ENCODE measurements at regions not wholly inside any gene's neighbourhood (a gene's known extent, or its start where the extent isn't known, plus 50 kb on each side); places are given as distances from the start of the nearest gene placed in this dataset.
"Not testable (repeated sequence)": the region's sequence is repeated elsewhere in the genome, so short reads cannot be mapped to it uniquely, and the experiment has no call there.

DNA sequence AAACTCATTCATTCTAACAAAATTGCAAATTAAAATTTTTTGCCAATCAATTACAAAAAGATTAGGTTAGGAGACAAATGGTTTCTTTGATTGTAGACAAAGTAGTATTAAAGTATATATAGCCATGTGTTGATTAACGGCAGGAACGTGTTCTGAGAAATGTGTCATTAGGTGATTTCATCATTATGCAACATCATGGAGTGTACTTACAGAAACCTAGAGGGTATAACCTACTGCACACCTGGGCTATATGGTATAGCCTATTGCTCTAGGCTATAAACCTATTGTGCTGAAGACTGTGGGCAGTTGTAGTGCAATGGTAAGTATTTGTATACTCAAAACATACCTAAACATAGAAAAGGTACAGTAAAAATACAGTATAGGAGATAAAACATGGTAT lies 906.8 kb upstream of the SPRY2 start:
- Histone ChIP-seq H3K9me3 (ENCODE audit: control insufficient read depth, insufficient read depth, low read length) (no peaks in the 10 kb centered on the region), H3K4me1 (ENCODE audit: control insufficient read depth, insufficient read depth, low read length) (no peaks in the 10 kb centered on the region), H3K27me3 (ENCODE audit: control insufficient read depth, insufficient read depth, low read length) (no peaks in the 10 kb centered on the region), H3K9ac (ENCODE audit: low read depth, low read length) (no peak overlapping the region), H3K36me3 (ENCODE audit: control insufficient read depth, insufficient read depth, low read length) (no peaks in the 10 kb centered on the region), H3K4me3 (ENCODE audit: low read depth, low read length) (no peak overlapping the region)

DNA sequence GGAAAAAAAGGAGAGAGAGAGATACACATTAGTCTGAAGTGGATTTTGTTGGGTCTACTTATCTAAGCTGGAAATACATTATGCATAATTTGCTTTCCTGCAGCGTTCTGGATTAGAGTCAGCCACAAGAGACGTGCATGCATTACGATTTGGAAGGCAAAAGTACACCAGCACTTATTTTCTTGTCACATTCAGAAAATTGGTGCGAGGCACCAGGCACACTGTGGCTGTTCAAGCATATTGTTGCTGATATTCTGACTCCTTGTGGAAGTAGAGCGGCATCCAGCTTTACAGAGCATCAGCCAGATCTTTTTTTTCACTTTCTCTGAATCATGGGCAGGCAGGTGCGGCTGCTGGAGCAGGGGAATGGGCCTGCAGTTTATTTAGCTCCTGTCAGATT lies 905.6 kb upstream of the SPRY2 start:
- Histone ChIP-seq H3K9ac (ENCODE audit: low read depth, low read length) (no peak overlapping the region), H3K4me1 (ENCODE audit: control insufficient read depth, insufficient read depth, low read length) (no peaks in the 10 kb centered on the region), H3K4me3 (ENCODE audit: low read depth, low read length) (no peak overlapping the region), H3K27me3 (ENCODE audit: control insufficient read depth, insufficient read depth, low read length) (no peaks in the 10 kb centered on the region), H3K9me3 (ENCODE audit: control insufficient read depth, insufficient read depth, low read length) (no peaks in the 10 kb centered on the region), H3K36me3 (ENCODE audit: control insufficient read depth, insufficient read depth, low read length) (no peaks in the 10 kb centered on the region)

DNA sequence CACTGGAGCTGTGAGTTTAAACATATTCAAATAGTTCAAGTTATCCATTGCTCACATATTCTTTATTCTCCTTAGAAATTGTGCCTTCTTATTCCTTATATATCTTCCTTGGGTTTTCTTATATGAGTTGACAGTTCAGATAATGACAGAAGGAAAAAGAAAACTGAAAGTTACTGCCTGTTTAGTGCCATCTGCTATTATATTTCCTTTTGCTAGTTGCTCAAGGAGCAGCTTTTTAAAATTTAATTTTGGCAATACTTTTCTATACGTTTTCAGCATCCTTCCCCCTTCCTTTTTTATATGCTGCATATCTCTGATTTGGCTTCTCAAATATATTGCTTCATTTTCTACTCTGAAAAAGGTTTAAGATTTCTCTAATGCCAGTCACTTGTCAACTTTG lies 903.1 kb upstream of the SPRY2 start:
- Histone ChIP-seq H3K4me3 (ENCODE audit: low read depth, low read length) (no peak overlapping the region), H3K4me1 (ENCODE audit: control insufficient read depth, insufficient read depth, low read length) (no peaks in the 10 kb centered on the region), H3K9me3 (ENCODE audit: control insufficient read depth, insufficient read depth, low read length) (no peaks in the 10 kb centered on the region), H3K36me3 (ENCODE audit: control insufficient read depth, insufficient read depth, low read length) (no peaks in the 10 kb centered on the region), H3K9ac (ENCODE audit: low read depth, low read length) (no peak overlapping the region), H3K27me3 (ENCODE audit: control insufficient read depth, insufficient read depth, low read length) (no peaks in the 10 kb centered on the region)

DNA sequence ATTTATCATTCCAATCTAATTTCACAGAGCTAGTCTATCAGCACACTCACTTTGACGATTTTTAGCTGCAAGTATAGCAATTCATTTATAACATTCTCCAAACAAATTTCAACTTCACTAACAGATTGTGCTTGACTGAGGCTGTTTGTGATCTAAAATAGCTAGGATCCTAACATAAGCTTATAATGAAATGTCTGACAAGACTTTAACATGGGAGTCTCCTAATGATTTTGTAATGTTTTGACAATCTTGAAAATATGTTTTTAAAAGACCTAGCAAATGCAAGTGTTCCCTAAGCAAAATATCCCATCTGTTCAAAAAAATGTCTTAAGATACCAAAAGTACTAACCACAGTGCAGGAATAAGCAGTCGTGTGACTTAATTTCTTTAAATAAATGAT lies 889.5 kb upstream of the SPRY2 start:
- H3K36me3 ChIP-seq (ENCODE audit: control insufficient read depth, insufficient read depth, low read length), result no peaks in the 10 kb centered on the region
- H3K9ac ChIP-seq (ENCODE audit: low read depth, low read length), result no peak overlapping the region
- no peak overlapping the region for H3K4me3 ChIP-seq (ENCODE audit: low read depth, low read length)
- H3K27me3 ChIP-seq (ENCODE audit: control insufficient read depth, insufficient read depth, low read length), result no peaks in the 10 kb centered on the region
- no peaks in the 10 kb centered on the region for H3K9me3 ChIP-seq (ENCODE audit: control insufficient read depth, insufficient read depth, low read length)
- no peaks in the 10 kb centered on the region for H3K4me1 ChIP-seq (ENCODE audit: control insufficient read depth, insufficient read depth, low read length)

DNA sequence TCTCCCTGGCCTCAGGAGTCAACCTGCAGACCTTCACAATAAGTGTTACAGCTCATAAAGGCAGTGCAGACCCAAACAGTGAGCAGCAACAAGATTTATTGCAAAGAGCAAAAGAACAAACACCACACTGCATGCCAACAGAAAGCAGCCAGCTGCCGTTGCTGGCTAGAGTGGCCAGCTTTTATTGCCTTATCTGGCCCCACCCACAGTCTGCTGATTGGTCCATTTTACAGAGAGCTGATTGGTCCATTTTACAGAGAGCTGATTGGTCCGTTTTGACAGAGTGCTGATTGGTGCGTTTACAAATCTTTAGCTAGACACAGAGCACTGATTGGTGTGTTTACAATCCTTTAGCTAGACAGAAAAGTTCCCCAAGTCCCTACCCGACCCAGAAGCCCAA lies 885.9 kb upstream of the SPRY2 start:
- not testable (repeated sequence) for H3K9me3 ChIP-seq (ENCODE audit: control insufficient read depth, insufficient read depth, low read length); H3K27me3 ChIP-seq (ENCODE audit: control insufficient read depth, insufficient read depth, low read length); H3K4me1 ChIP-seq (ENCODE audit: control insufficient read depth, insufficient read depth, low read length); H3K9ac ChIP-seq (ENCODE audit: low read depth, low read length); H3K36me3 ChIP-seq (ENCODE audit: control insufficient read depth, insufficient read depth, low read length); H3K4me3 ChIP-seq (ENCODE audit: low read depth, low read length)

DNA sequence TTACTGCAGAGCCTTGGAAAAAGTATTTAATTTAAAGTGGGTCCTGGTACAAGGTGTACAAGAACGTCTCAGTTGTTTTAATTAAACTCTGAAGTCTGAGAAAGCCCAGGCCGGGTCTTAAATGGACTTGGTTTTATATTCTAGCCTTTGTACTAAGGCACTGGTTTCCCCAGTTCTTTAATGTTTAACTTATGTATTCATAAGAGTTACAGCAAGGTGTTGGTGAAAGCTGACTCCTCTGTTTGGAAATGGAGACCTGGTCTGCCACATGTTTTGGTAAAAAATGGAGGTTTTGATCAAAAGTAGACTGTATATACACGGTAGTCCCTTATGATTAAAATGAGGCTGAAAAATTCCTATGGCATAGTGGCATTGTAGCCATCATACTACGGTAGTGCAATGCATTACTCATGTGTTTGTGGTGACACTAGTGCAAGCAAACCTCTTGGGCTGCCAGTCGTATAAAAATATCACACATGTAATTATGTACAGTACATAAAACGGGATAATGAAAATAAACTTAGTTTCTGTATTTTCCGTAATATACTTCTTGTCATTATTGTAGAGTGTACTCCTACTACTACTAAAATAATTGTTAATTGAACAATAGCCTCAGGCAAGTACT lies 883.4 kb upstream of the SPRY2 start:
- no peaks in the 10 kb centered on the region for H3K9me3 ChIP-seq (ENCODE audit: control insufficient read depth, insufficient read depth, low read length)
- no peaks in the 10 kb centered on the region for H3K4me1 ChIP-seq (ENCODE audit: control insufficient read depth, insufficient read depth, low read length)
- H3K4me3 ChIP-seq (ENCODE audit: low read depth, low read length), result no peak overlapping the region
- H3K36me3 ChIP-seq (ENCODE audit: control insufficient read depth, insufficient read depth, low read length), result no peaks in the 10 kb centered on the region
- H3K27me3 ChIP-seq (ENCODE audit: control insufficient read depth, insufficient read depth, low read length), result no peaks in the 10 kb centered on the region
- H3K9ac ChIP-seq (ENCODE audit: low read depth, low read length), result no peak overlapping the region

DNA sequence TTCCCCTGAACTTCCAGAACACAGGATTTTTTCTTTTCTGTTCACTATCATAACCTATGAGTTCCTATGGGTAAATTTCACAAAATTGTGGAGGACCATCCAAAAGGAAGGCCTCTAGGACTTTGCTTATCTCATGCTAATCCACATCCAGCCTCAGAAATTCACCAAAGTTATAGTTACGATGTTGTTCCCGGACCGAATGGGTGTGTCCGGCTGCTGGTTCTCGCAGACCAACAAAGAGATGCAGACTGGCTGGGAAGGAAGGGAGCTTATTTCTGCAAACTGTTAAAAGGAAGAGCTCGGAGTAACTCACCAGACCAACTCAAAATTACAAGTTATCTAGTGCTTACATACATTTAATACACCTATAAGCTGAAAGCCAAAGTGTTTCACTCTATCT lies 882.9 kb upstream of the SPRY2 start:
- no peaks in the 10 kb centered on the region for H3K9me3 ChIP-seq (ENCODE audit: control insufficient read depth, insufficient read depth, low read length)
- no peak overlapping the region for H3K4me3 ChIP-seq (ENCODE audit: low read depth, low read length)
- no peak overlapping the region for H3K9ac ChIP-seq (ENCODE audit: low read depth, low read length)
- no peaks in the 10 kb centered on the region for H3K4me1 ChIP-seq (ENCODE audit: control insufficient read depth, insufficient read depth, low read length)
- no peaks in the 10 kb centered on the region for H3K36me3 ChIP-seq (ENCODE audit: control insufficient read depth, insufficient read depth, low read length)
- no peaks in the 10 kb centered on the region for H3K27me3 ChIP-seq (ENCODE audit: control insufficient read depth, insufficient read depth, low read length)

DNA sequence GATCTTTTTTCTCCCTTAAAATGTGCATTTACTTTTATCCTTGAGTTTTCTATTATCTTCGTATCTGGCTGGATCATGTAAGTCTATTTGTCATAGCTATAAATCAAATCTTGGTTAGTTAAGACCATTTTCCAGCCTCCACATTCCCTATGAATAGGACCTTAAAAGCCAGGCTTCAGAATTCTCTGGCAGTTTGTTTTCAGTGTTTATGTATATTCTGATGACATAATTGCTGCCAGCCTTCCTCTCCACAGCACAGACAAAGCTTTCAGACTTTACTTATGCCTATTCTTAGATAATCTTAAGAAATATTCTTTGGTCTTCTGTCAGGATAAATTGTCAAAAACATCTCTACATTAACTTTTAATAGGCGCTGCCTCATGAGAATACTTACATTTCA lies 870.8 kb upstream of the SPRY2 start:
- Histone ChIP-seq H3K9ac (ENCODE audit: low read depth, low read length) (no peak overlapping the region), H3K9me3 (ENCODE audit: control insufficient read depth, insufficient read depth, low read length) (no peaks in the 10 kb centered on the region), H3K4me1 (ENCODE audit: control insufficient read depth, insufficient read depth, low read length) (no peaks in the 10 kb centered on the region), H3K4me3 (ENCODE audit: low read depth, low read length) (no peak overlapping the region), H3K27me3 (ENCODE audit: control insufficient read depth, insufficient read depth, low read length) (no peaks in the 10 kb centered on the region), H3K36me3 (ENCODE audit: control insufficient read depth, insufficient read depth, low read length) (no peaks in the 10 kb centered on the region)

DNA sequence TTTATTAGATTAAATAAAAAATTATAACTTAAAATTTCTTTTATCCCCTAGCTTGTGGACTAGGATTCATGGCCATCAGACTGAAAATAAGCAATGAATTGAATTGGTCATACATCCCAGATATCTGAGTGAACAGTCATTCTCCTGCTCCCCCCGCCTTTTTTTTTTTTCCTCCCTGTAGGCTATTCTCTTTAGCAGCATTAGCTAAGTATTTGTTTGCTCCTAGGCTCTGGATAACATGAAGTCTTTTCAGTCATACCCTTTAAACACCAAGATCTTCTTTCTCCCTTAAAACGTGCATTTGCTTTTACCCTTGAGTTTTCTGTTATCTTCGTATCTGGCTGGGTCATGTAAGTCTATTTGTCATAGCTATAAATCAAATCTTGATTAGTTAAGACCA lies 866.7 kb upstream of the SPRY2 start:
- Histone ChIP-seq H3K4me3 (ENCODE audit: low read depth, low read length) (no peak overlapping the region), H3K36me3 (ENCODE audit: control insufficient read depth, insufficient read depth, low read length) (no peaks in the 10 kb centered on the region), H3K9me3 (ENCODE audit: control insufficient read depth, insufficient read depth, low read length) (no peaks in the 10 kb centered on the region), H3K27me3 (ENCODE audit: control insufficient read depth, insufficient read depth, low read length) (no peaks in the 10 kb centered on the region), H3K9ac (ENCODE audit: low read depth, low read length) (no peak overlapping the region), H3K4me1 (ENCODE audit: control insufficient read depth, insufficient read depth, low read length) (no peaks in the 10 kb centered on the region)

DNA sequence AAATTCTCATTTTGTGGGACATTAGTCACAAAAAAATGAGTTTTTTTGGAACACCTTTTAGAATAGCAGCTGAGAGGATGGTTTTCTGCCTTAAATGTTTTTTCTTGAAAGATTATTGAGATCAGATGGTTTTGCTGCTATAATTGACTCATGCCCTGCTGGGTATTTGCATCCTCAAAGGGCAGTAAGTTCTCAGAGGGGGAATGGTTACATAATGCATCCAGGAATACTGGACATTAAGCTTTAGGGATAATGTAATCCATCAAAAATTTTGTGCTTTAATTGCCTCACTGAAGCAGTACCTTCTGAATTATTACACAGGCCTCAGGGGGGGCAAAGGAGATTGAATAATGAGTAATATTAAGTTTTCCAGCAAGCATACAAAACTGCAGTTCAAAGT lies 866.3 kb upstream of the SPRY2 start:
- H3K9ac ChIP-seq (ENCODE audit: low read depth, low read length), result no peak overlapping the region
- H3K9me3 ChIP-seq (ENCODE audit: control insufficient read depth, insufficient read depth, low read length), result no peaks in the 10 kb centered on the region
- no peaks in the 10 kb centered on the region for H3K4me1 ChIP-seq (ENCODE audit: control insufficient read depth, insufficient read depth, low read length)
- no peaks in the 10 kb centered on the region for H3K36me3 ChIP-seq (ENCODE audit: control insufficient read depth, insufficient read depth, low read length)
- no peak overlapping the region for H3K4me3 ChIP-seq (ENCODE audit: low read depth, low read length)
- H3K27me3 ChIP-seq (ENCODE audit: control insufficient read depth, insufficient read depth, low read length), result no peaks in the 10 kb centered on the region

DNA sequence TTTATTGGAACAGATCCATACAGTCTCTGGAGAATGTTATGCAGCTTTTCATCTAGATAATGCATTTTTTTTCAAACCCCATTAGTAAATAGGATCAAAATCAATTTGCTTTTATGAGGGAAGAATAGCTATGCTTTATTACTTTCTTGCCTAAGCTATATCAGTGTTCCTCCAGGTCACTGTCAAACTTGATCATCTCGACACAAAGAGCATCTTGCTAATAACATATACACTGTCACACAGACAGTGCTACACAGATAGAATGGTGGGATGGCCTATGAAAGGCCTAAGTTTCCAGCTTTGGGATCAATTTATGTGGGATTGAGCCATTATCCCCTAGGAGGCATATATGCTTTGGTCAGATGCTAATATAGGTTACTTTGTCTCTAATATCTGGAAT lies 862.9 kb upstream of the SPRY2 start:
- Histone ChIP-seq H3K9ac (ENCODE audit: low read depth, low read length) (no peak overlapping the region), H3K4me3 (ENCODE audit: low read depth, low read length) (no peak overlapping the region), H3K27me3 (ENCODE audit: control insufficient read depth, insufficient read depth, low read length) (no peaks in the 10 kb centered on the region), H3K36me3 (ENCODE audit: control insufficient read depth, insufficient read depth, low read length) (no peaks in the 10 kb centered on the region), H3K4me1 (ENCODE audit: control insufficient read depth, insufficient read depth, low read length) (no peaks in the 10 kb centered on the region), H3K9me3 (ENCODE audit: control insufficient read depth, insufficient read depth, low read length) (no peaks in the 10 kb centered on the region)

DNA sequence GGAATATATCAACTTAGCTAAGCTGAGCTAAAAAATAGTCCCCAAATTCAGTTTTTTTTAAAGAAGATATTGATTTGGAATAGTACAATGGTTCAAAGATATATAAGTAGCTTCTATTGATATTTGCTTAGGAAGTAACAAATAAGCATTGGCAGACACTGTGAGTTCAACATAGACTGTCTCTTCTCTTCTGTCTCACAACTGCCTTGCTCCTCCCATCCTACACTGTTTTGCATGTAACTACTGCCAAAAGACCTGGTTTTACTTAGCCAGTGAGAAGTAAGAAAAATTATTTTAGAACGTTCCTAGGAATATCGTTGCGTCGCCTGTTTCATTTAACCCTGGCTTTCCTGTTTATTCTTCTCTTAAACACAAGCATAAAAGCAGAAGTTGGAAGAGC lies 859.0 kb upstream of the SPRY2 start:
- Histone ChIP-seq H3K36me3 (ENCODE audit: control insufficient read depth, insufficient read depth, low read length) (no peaks in the 10 kb centered on the region), H3K9ac (ENCODE audit: low read depth, low read length) (no peak overlapping the region), H3K4me1 (ENCODE audit: control insufficient read depth, insufficient read depth, low read length) (no peaks in the 10 kb centered on the region), H3K9me3 (ENCODE audit: control insufficient read depth, insufficient read depth, low read length) (no peaks in the 10 kb centered on the region), H3K4me3 (ENCODE audit: low read depth, low read length) (no peak overlapping the region), H3K27me3 (ENCODE audit: control insufficient read depth, insufficient read depth, low read length) (no peaks in the 10 kb centered on the region)

DNA sequence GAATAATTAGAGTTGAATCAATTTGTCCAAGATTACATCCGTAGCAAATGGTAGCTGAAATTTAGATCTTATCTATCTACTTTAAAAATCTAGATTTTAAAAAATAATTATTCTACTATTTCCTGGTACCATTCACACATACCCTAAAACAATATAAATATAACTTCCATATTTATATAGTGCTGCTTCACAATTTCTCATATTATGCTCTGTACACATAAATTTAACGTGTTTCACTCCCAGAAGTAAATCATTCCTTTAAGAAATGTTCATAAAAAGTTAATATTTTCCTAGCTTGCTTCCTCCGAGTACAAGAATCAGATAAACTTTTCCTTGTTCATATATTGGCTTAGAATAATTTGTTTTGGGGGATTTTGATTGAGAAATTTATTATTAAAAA lies 857.0 kb upstream of the SPRY2 start:
- Histone ChIP-seq H3K27me3 (ENCODE audit: control insufficient read depth, insufficient read depth, low read length) (no peaks in the 10 kb centered on the region), H3K4me1 (ENCODE audit: control insufficient read depth, insufficient read depth, low read length) (no peaks in the 10 kb centered on the region), H3K36me3 (ENCODE audit: control insufficient read depth, insufficient read depth, low read length) (no peaks in the 10 kb centered on the region), H3K4me3 (ENCODE audit: low read depth, low read length) (no peak overlapping the region), H3K9ac (ENCODE audit: low read depth, low read length) (no peak overlapping the region), H3K9me3 (ENCODE audit: control insufficient read depth, insufficient read depth, low read length) (no peaks in the 10 kb centered on the region)
